Sciatic nerve (tissue), 2 donors: ENCODE measurements at regions not wholly inside any gene's neighbourhood (a gene's known extent, or its start where the extent isn't known, plus 50 kb on each side); places are given as distances from the start of the nearest gene placed in this dataset.
"Not testable (repeated sequence)": the region's sequence is repeated elsewhere in the genome, so short reads cannot be mapped to it uniquely, and the experiment has no call there.

Source experiments
- ATAC-seq: fragments of 200-7000 bp; cut with Tn5 transposase; one replicate; pipeline ENCODE4 v1.9.1; 2020; ENCODE audit warnings: mild to moderate bottlenecking, moderate library complexity
- DNase-seq: peaks from one replicate; pipeline ENCODE4 v3.0.0-alpha.2; 2020; ENCODE audit warnings: low spot score
- intact Hi-C: fragments of 100-400 bp; cut with DNase I; formaldehyde crosslinking; loops from one replicate; pipeline ENCODE4 v1.14.2; 2022
- donor health status: DM: no; HTN: no; CAD: no.
- donor health status: DM: no; HTN: no; CAD: no.

DNA sequence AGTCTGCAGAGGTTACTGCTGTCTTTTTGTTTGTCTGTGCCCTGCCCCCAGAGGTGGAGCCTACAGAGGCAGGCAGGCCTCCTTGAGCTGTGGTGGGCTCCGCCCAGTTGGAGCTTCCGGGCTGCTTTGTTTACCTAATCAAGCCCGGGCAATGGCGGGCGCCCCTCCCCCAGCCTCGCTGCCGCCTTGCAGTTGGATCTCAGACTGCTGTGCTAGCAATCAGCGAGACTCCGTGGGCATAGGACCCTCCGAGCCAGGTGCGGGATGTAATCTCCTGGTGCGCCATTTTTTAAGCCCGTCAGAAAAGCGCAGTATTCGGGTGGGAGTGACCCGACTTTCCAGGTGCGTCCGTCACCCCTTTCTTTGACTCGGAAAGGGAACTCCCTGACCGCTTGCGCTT is 141.5 kb upstream of the NTF3 start:
- ATAC-seq, intact Hi-C loops, DNase-seq: not testable (repeated sequence)

DNA sequence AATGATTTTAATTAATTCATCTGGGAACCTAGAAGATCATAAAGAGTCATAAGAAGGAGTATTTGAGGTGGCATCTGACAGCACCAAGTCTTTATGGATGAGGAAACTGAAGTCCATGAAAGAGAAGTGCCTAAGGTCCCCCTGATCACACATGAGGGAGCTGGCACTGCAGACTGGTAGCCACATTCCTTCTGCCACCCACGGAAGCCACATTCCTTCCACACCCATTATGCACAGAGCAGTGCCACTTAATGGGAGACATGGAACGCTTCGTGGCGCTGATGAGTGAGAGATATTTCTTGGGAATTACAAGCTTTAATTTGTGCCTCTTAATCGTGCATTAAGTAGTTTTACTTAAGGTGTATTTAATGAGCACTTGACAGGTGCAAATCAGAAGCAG is 139.3 kb upstream of the NTF3 start:
- intact Hi-C loops = no loop called here
- DNase-seq (no peak), ATAC-seq (no peak)

DNA sequence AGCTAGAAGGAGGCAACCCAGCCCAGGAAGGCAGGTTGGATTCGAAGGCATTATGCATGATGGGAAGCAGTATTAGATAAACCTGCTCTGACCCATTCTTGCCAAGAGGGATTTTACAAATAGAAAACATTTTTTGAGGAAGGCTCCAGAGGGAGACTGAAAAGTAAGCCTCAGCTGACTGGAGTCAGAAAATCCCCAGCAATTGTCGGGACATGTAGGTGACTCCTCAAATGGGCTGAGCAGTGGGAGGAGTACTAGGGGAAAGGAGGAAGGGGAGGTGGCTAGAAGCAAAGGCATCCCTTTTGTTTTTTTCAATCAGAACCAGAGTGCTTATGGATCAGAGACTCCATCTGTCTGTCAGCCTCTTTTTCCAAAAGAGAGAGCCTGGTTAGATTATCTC is 138.1 kb upstream of the NTF3 start:
- ATAC-seq = no peak
- no peak for DNase-seq
- intact Hi-C loops = no loop called here

DNA sequence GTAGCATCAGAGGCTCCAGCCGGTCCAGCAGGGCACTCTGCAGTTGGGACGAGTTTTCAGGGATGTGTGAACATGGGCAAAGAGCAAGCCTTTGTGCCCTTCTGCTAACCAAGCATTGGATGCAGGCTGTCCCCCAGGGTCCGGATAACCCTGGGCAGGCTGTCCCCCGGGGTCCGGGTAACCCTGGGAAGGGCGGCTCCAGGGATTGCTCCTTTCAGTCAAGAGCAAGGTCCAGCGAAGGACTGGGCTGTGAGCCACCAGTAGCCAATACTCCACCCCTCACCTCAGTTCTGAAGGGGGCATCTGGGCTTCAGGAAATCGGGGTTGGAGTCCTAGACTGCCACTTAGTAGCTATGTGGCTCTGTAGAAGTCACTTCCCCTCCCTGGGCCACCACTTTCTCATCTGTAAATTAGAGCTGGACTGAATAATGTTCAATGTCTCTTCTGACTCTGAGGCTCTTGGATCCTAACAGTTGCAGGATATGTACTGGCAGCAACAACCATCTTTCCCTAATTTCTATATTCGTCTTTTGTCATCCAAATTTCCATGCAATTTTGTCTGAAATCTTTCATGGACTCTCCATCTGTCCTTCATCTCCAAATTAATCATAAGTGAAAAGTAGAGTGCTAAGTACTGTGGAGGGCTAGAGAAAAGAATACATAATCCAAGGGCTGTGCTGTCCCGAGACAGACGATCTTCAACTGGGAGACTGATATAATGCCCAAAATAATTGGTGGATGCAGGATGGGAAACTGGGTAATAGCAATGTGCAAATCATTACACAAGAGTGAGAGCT is 137.4 kb upstream of the NTF3 start:
- no peak for DNase-seq
- no peak for ATAC-seq
- intact Hi-C loops = no loop called here

DNA sequence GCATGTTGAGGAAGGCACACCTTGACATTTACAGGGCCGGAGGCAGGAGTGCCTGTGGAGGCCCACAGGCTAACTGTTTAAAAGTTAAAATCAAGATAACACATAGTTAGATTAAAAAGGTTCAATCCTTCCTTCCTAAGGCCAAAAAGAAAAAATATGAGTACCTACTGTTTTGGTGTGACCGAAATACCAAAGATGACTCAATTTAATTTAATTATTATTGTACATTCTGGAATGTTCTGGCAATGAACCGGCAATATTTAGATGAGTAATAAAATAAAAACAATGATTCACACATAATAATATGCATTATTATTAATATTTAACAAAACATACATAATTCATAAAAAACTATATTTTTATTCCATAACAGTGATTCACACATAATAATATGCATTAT is 136.8 kb upstream of the NTF3 start:
- intact Hi-C loops = no loop called here
- DNase-seq = no peak
- ATAC-seq = no peak

DNA sequence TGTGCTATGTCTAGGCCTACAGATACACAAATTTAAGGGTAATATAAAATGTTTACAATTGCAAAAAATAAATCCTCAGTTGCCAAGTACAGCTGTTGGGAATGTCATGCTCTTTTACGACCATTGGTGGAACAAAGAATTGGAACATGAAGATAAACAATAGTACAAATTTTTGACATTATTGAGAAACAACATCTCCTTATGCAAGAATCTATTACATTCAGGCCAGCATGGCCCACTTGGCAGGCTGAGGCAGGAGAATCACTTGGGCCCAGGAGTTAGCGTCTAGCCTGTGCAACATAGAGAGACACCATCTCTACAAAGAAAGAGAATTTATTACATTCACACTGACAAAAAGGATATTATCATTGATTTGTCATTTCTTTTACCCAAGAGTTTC is 135.9 kb upstream of the NTF3 start:
- intact Hi-C loops = no loop called here
- DNase-seq (no peak), ATAC-seq (no peak)

DNA sequence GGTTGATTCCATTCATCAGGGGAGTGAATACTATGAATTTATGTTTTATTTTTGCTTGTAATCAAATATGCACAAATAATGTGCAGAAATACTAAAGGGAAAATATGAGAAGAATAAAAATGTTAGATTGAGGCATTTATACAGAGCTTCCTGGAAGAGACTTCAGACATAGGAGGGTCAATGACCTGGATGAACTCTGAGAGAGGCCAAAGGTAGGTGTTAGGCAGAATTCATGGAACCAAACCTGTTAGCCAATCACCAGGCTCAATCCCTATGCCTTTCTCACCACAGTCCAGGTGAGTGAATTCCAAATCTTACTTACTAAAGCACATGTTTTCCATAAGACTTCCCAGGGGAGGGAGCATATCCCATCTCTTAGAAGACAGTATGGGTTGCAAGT is 130.4 kb upstream of the NTF3 start:
- intact Hi-C loops = no loop called here
- DNase-seq = no peak
- ATAC-seq = no peak

DNA sequence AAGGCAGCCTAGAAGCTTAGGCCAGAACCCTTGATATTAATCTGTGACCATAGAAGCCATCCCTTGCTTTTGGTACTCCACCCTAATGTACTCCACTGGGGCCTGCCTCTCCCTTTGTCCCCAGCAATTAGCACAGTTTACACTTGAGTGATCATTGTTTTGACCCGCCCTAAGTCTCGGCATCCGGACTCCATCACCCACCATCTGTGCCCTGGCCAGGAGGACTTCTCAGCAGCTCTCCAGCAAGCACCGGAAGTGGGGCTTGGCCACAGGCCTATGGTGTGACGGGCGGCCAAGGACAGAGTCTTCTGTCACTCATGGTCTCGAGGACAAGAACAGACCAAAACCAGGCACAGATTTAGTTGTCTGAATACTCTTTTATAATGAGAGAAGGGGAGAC is 126.5 kb upstream of the NTF3 start:
- ATAC-seq (no peak), DNase-seq (no peak)
- intact Hi-C loops = no loop called here

DNA sequence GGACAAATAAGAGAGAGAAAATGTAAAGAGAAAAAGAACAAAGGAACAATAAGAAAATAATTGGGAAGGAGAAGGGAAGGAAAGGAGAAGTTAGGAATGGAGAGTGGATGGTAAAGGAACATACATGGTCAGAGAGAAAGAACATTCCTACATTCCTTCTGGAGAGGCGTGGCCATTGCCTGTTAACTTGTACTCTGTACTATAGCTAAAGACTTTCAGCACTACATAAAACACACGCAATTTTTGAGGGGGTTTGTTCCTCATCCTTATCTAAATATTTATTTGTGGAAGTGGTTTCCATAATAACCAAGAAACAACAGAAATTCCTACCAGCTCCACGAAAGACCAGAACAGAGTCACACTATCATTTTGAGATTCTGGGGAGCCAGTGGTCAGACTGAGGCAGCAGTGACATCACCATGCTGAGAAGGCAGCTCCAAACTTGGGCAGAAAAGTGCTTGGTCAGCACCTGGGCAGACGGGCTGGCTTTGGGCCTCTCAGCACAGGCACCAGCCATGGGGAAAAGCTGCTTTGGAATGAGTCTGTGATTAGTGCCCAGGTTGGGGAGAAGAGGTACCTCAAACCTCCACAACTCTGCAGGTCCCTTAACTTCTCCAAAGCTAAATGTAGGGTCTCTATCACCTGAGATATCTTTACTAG is 125.9 kb upstream of the NTF3 start:
- intact Hi-C loops = no loop called here
- DNase-seq = no peak
- ATAC-seq = no peak

DNA sequence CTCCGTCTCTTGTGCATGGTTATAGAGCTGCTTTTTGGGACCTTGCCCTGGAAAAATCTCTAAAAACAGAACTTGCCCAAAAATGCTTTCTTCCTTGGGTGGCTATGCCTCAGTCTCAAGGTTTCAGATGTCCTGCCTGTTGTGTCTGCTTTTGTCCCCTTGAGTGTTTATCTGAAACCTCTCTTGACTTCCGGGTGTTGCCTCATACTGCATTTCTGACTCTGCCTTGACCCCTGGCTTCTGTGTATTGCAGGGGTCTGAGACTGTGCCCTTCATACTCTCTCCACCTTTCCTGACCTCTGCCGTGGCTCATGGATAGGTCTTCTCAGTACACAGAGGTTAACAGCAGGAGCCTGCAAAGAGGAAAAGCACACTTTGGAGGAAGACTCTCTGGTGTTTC is 124.8 kb upstream of the NTF3 start:
- DNase-seq = no peak
- intact Hi-C loops = no loop called here
- ATAC-seq = no peak

DNA sequence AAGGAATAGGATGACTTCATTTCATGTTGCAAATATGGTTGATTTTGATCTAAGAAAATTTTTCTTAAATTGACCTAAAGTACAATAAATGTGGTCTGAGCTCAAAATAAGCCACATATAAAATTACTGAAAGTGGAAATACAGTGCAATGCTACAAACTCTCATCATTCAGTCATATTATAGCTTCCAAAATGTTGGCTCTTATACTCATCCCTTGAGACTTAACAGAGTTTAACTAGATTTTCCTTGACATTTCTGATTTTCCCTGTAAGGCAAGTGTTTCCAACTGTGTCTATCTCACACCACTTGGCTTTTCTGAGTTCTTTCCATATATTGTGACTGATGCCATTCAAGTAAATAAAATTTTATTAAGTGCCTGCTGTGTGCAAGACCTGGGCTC is 123.7 kb upstream of the NTF3 start:
- ATAC-seq = no peak

DNA sequence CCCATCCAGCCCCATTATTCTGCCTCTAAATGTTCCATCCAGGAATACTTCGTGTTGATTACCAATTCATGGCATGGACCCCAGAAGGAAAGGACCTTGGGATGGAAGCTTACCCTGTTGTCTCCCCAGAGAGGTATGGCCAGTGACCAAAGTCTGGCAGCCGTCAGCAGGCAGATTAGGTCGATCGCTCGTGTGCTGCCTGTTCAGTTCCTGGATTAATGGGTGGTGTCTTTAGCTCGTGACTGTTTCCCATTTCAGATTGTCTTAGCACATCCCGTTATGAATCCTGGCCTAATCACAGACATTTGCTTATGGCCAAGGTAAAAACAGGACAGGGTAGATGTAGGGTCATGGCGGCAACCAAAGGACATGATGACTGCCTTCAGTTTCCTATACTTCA is 122.9 kb upstream of the NTF3 start:
- no peak for ATAC-seq
- intact Hi-C loops = no loop called here
- DNase-seq = no peak

More for the DNA sequence above, 123.7 kb upstream of the NTF3 start:
- no peak for DNase-seq
- intact Hi-C loops = no loop called here

DNA sequence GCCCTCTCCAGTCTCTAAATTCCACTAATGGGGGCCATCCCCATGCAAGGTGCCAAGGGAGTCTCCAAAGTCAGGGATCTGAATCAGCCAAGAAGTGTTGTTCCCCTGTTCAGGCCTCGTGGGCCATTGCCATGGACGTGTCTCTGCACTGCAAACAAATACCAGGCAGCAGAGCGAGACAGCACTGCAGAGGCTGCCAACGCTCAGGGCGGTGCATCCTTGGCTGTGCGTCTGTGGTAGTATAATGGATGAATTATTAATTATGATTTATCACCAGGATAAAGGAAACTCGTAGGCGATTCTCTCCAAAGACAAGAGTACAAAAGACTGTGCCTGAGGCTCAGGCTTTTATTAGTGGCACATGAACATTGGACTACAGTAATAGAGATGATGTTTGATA is 122.3 kb upstream of the NTF3 start:
- DNase-seq (no peak), ATAC-seq (no peak)
- intact Hi-C loops = no loop called here

DNA sequence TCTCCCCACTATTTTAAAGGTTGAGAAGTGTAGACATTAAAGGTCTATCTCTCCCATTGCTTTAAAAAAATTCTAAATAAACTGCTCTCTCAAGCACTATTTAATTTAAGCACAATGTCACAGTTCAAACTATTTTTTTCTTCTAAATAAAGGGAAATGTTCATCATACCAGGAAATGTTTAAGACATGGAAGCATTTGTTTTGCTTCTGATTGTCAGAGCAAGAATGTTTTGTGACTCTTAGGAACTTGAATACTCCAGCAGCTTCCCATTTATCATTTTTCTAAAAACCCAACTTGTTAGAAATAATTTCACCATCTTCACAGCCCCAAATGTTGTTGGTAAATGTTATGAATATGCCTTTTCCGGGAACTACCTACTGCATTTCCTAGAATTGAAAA is 121.8 kb upstream of the NTF3 start:
- intact Hi-C loops = no loop called here
- ATAC-seq (no peak), DNase-seq (no peak)

DNA sequence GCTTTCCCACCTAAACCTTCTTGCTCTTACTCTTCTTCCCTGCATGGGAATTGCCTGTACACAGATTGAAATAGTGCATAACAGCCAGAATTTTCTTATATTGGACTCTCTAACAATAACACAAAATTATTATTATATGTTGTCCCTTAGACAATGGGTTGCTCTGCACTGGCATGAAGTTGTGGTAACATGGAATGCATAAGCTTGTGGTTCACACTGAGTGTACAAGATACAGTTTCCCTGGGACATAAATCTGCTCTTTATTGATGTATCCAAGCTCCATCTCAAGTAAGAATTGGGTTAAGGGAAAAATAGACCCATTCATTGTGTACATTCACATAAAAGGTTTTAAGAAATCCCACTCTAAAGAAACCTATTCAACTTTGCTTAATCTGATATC is 114.4 kb upstream of the NTF3 start:
- no peak for ATAC-seq
- intact Hi-C loops = no loop called here

DNA sequence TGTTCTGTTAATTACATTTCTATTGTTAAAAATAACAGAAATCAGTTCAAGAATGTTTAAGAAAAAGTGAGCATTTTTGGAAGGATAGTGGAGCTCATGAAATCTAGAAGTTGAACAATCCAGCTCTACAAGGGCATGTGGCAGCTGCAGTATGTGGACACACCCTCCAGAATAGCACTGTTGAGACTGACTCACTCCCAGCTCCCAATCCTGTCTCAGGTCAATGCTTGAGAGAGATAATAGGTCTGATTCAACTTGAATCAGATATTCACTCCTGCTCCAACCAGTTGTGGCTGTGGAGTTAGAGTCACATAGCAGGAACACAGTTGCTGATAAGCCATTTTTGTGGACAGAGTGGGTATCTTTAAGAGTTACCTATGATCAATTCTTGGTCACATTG is 113.0 kb upstream of the NTF3 start:
- intact Hi-C loops = no loop called here
- ATAC-seq (no peak), DNase-seq (no peak)

More for the DNA sequence above, 114.4 kb upstream of the NTF3 start:
- no peak for DNase-seq

DNA sequence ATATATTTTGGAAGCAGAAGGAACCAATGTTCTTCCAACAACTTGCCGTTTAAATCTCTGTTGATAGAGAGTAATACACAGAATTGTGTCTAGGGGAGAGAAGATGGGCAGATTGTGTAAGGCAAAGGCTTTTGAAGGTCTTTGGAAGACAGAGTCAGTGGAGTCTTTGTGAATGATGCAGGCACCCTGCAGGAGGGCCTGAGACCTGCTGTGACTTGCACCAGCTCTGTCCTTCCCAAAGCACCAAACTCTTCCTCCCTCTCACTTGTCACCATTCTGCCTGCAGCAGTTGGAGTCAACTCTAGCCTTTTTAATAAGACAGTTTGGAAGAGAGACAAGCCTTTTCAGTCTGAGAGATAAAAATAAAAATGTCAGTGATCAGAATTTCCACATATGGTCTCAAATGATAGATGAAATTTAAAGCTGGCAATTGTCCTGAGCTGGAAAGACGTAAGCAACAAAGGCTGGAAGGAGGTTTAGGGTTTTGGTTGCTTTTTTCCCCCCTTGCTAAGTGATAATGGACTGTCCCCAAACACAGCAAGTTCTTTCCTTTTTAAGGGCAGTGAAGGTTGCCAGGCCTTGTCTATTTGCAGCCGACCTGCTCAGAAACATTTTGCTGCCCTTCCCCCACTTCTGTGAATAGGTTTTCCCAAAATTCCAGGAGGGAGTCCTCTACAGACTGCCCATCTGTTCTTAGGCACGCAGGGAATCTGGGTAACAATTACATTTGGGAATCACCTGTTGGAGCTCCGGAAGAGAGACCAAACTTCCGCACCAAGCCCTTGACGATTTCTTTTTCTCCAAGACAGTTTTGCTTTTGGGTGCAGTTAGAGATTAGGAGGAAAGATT is 103.0 kb upstream of the NTF3 start:
- intact Hi-C loops = no loop called here
- DNase-seq (no peak), ATAC-seq (no peak)

DNA sequence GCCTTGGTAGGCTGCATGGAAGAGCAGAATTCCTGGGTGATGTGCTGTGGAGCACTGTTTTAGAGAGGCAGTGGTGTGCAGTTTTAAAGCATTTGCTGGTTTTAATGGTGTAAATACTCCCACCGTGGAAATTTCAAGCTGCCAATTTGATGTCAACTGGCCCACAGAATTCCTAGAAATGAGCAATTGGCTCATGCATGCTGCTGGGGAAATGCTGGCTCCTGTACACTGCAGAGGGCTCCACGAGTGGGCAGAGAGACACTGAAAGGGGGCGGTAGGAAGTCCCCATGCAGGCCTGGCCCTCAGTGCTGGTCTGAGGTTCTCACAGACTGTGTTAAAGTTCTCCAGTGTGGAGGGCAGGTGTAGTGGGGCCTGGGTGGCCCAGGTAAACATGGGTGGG is 99.4 kb upstream of the NTF3 start:
- DNase-seq (no peak), ATAC-seq (no peak)
- intact Hi-C loops = no loop called here

DNA sequence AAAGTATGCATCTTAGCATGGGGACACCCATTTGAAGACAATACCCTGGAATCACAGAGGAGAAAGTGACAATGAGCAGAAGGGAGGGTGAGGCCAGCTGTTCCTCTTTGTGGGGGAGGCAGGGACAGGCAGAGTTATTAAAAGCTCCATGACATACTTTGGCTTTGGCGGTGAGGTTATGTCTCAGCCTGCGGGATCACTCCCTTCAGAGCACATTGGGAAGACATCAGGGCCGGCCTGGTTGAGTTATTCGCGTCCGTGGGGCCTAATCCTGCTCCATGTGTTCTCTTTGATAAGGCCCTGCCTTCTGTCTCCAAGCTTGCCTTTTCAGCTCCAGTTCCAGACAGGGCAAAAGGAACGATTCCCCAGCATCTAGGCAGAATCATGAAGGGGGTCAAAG is 98.8 kb upstream of the NTF3 start:
- DNase-seq = no peak
- intact Hi-C loops = no loop called here
- no peak for ATAC-seq

DNA sequence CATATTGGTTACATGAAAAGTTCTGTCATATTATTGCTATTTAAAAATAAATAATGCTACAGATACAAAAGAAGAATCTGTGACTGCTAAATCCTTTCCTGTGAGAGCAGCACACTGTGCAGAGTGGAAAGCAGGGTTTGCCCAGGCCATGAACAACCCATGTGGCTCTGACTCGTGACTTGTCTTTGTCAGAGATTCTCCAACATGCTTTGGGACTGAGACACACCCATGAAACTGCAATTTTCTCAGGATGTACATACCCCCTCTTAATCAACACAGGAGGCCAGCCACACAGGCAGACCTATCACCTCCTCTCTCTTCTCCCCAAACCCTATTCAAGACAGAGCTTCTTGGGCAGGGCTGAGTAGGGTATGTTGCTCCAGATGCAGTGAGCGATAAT is 96.8 kb upstream of the NTF3 start:
- intact Hi-C loops = no loop called here
- no peak for ATAC-seq
- DNase-seq = no peak
